22Rv1 (cell line): ENCODE measurements at regions not wholly inside any gene's neighbourhood (a gene's known extent, or its start where the extent isn't known, plus 50 kb on each side); places are given as distances from the start of the nearest gene placed in this dataset.

ENCODE experiments used
- H3K27ac ChIP-seq: fragments of 450-650 bp; 2 replicates; pipeline ENCODE4 v1.5.1; 2017
- ZFX ChIP-seq: fragments of 450-650 bp; IDR thresholded peaks from 2 replicates; pipeline ENCODE4 v1.6.1; 2017; ENCODE audit warnings: antibody characterized with exemption, borderline replicate concordance
- TF ChIP-seq, protein P1 (sequence below): fragments of 450-650 bp; IDR thresholded peaks from 2 replicates; pipeline ENCODE4 v1.5.1; 2017; ENCODE audit warnings: mild to moderate bottlenecking

- TF ChIP-seq, protein P1, sequence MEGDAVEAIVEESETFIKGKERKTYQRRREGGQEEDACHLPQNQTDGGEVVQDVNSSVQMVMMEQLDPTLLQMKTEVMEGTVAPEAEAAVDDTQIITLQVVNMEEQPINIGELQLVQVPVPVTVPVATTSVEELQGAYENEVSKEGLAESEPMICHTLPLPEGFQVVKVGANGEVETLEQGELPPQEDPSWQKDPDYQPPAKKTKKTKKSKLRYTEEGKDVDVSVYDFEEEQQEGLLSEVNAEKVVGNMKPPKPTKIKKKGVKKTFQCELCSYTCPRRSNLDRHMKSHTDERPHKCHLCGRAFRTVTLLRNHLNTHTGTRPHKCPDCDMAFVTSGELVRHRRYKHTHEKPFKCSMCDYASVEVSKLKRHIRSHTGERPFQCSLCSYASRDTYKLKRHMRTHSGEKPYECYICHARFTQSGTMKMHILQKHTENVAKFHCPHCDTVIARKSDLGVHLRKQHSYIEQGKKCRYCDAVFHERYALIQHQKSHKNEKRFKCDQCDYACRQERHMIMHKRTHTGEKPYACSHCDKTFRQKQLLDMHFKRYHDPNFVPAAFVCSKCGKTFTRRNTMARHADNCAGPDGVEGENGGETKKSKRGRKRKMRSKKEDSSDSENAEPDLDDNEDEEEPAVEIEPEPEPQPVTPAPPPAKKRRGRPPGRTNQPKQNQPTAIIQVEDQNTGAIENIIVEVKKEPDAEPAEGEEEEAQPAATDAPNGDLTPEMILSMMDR = no peak
- TF ChIP-seq ZFX = no peak
- H3K27ac ChIP-seq = no peak overlapping the region
Observed at GRCh38 chr2:59584958-59585357, 968.5 kb downstream of the BCL11A start.

DNA sequence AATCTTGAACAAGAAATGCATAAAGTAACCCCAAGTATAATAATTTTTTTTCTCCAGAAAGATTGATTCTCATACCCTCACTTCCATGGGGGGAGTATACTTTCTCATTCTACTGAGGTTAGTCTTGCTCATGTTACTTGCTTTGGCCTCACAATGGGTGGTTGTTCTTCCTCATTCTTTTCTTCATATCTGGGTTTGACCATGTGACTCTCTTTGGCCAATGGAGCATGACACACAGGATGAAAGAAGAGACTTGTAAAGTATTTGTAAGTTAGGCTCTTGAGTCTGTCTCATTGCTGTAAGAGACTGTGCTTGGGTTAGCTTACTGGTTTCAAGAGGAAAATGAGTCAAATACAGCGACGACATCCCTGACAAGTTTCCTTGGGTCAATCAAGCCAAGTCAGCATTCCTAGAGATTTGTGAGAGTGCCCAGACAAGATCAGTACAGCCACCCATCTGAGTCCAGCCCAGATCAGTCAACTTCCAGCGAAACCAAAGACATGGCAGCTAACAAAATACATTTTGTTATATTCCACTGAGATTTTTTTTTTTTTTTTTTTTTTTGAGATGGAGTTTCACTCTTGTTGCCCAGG, 970.2 kb downstream of the BCL11A start:
- no peak overlapping the region for H3K27ac ChIP-seq
- TF ChIP-seq ZFX = no peak
- TF ChIP-seq, protein P1 = no peak

DNA sequence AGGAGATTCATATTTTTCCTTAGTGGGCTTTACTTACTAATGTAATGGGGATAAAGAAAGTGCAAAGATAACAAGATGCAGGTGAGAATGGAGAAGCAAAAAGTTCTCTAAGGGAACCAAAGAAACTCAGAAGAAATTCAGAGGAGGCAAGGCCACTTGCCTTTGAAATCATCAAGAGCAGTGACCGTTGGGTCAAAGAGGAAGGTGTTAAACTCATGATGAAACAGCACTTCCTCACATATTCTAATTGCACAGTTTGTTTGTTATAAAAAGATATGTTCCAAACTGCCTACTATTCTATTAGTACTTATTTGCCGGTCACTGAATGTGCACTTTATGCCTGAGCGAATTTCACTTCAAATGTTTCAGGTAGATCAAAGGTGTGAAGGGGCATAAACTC, 975.1 kb downstream of the BCL11A start:
- TF ChIP-seq ZFX = no peak
- TF ChIP-seq, protein P1 = no peak
- H3K27ac ChIP-seq = no peak overlapping the region

GRCh38 chr2:59575191-59575590, 978.3 kb downstream of the BCL11A start:
- TF ChIP-seq, protein P1 = no peak
- TF ChIP-seq ZFX = no peak
- H3K27ac ChIP-seq = no peak overlapping the region

DNA sequence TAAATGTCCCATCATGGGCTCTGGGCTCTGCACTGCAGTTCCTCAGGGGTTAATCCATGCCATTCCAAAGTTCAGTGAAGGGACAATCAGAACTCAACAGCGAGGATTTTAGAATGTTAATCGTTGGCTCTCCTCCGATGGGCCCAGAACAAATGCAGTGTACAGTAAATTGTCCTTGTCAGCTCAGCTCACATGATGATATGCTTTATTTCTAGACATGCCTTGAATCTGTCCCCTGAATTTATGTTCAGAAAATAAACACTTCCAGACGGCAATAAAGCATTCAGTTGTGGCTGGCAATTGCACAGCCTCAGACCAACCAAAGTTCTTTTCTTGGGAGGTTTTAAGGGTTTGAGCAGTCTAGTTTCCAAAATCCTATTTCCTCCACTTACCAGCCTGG, 981.2 kb downstream of the BCL11A start:
- no peak overlapping the region for H3K27ac ChIP-seq
- TF ChIP-seq, protein P1 = no peak
- TF ChIP-seq ZFX = no peak

DNA sequence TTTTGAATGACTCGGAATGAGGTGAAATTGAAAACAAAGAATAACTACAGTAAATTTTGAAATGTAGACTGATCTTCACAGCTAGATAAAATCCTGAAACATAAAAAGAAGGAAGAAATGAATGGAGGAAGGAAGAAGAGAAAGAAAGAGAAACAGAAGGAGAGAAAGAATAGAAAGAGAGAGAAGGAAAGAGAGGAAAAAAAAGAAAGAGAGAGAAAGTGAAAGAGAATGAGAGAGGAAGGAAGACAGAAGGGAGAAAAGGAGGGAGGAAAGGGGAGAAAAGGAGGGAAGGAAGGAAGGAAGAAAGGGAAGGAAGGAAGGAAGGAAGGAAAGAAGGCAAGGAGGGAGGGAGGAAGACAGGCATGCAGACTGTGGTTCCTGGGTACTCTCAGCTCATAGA, 982.6 kb downstream of the BCL11A start:
- no peak for TF ChIP-seq ZFX
- TF ChIP-seq, protein P1 = no peak
- H3K27ac ChIP-seq = no peak overlapping the region

DNA sequence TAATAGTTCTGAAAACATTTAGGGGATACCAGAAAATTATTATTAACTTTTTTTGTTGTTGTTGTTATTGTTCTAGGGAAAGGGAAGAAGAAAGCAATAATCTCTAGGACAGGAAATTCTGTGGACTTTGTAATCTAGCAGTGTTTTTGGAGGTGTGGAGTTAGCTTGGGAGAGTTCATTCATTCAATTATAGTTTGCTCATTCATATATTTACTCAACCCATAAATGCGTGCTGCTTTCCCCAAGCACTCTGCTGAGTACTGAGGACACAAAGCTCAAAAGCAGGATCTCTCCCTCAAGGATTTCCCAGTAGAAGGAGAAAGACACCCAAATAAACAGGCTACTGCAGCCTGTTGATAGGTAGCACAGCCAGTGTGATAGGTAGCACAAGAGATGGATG, 984.3 kb downstream of the BCL11A start:
- TF ChIP-seq, protein P1 = no peak
- TF ChIP-seq ZFX = no peak

More for the DNA sequence above, 984.3 kb downstream of the BCL11A start:
- H3K27ac ChIP-seq = no peak overlapping the region
